OCI-LY1 (cell line): ENCODE measurements at regions not wholly inside any gene's neighbourhood (a gene's known extent, or its start where the extent isn't known, plus 50 kb on each side); places are given as distances from the start of the nearest gene placed in this dataset.

ENCODE experiments used
- EZH2 ChIP-seq: fragments of 200-600 bp; sonication (generic), shearing (Covaris generic); IDR thresholded peaks from 2 replicates; pipeline ENCODE4 v1.8.0; 2017; ENCODE audit warnings: borderline replicate concordance, mixed run types, mild to moderate bottlenecking, antibody characterized with exemption, low read length, moderate library complexity, mixed read lengths
- TF ChIP-seq, protein P1 (sequence below): fragments of 200-600 bp; sonication (generic), shearing (Covaris generic); IDR thresholded peaks from 2 replicates; pipeline ENCODE4 v1.5.1; 2017; ENCODE audit warnings: mild to moderate bottlenecking, antibody characterized with exemption, low read length, moderate library complexity, mixed read lengths

DNA sequence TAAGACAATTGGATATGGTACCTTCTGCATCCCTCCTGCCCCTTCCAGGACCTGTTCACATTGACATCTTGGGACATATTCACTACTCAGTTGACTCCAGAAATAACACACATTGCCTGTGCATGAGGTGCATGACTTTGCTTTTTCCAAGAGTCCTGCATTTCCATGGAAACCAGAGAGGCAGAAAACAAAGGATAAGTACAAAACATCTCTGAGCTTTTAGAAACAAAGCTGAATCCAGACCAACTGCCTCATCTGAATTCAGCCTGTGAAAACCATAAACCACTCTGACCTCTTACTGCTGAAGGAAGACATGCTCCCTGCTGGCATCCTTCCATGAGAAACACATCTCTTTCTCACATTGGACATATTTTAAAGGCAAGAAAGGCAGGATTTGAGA, 695.1 kb downstream of the TAF11L14 start:
- no peak for TF ChIP-seq EZH2
- TF ChIP-seq, protein P1, sequence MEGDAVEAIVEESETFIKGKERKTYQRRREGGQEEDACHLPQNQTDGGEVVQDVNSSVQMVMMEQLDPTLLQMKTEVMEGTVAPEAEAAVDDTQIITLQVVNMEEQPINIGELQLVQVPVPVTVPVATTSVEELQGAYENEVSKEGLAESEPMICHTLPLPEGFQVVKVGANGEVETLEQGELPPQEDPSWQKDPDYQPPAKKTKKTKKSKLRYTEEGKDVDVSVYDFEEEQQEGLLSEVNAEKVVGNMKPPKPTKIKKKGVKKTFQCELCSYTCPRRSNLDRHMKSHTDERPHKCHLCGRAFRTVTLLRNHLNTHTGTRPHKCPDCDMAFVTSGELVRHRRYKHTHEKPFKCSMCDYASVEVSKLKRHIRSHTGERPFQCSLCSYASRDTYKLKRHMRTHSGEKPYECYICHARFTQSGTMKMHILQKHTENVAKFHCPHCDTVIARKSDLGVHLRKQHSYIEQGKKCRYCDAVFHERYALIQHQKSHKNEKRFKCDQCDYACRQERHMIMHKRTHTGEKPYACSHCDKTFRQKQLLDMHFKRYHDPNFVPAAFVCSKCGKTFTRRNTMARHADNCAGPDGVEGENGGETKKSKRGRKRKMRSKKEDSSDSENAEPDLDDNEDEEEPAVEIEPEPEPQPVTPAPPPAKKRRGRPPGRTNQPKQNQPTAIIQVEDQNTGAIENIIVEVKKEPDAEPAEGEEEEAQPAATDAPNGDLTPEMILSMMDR = no peak
